H9 (cell line): ENCODE measurements at regions not wholly inside any gene's neighbourhood (a gene's known extent, or its start where the extent isn't known, plus 50 kb on each side); places are given as distances from the start of the nearest gene placed in this dataset.

ENCODE experiments used
- DNase-seq: peaks from one replicate; pipeline ENCODE4 v3.0.0-alpha.2; 2017
- H2AFZ ChIP-seq: one replicate; pipeline ENCODE4 v1.6.1; 2013; ENCODE audit warnings: mild to moderate bottlenecking, low read length, control low read depth, moderate library complexity
- H2AK5ac ChIP-seq: 2 replicates; pipeline ENCODE4 v1.6.1; 2013; ENCODE audit warnings: low read length, control low read depth, mixed read lengths; ENCODE audit not compliant: insufficient read length
- H2BK120ac ChIP-seq: one replicate; pipeline ENCODE4 v1.6.1; 2013; ENCODE audit warnings: low read depth, mild to moderate bottlenecking, low read length, control low read depth, inconsistent platforms; ENCODE audit not compliant: poor library complexity, severe bottlenecking
- H2BK12ac ChIP-seq: 2 replicates; pipeline ENCODE4 v1.6.1; 2013; ENCODE audit warnings: low read length, control low read depth, mixed read lengths, low read depth; ENCODE audit not compliant: insufficient read length
- H2BK15ac ChIP-seq: 2 replicates; pipeline ENCODE4 v1.6.1; 2013; ENCODE audit warnings: low read depth, low read length, control low read depth
- H2BK20ac ChIP-seq: one replicate; pipeline ENCODE4 v1.6.1; 2013; ENCODE audit warnings: low read depth, mild to moderate bottlenecking, low read length, control low read depth, inconsistent platforms; ENCODE audit not compliant: poor library complexity, severe bottlenecking
- H2BK5ac ChIP-seq: 2 replicates; pipeline ENCODE4 v1.6.1; 2013; ENCODE audit warnings: low read length, control low read depth, mixed read lengths; ENCODE audit not compliant: insufficient read length
- H3K14ac ChIP-seq: 2 replicates; pipeline ENCODE4 v1.6.1; 2013; ENCODE audit warnings: low read length, control low read depth; ENCODE audit not compliant: insufficient read depth
- H3K18ac ChIP-seq: 2 replicates; pipeline ENCODE4 v1.6.1; 2013; ENCODE audit warnings: low read depth, mild to moderate bottlenecking, mixed read lengths, low read length, control low read depth; ENCODE audit not compliant: insufficient read length
- H3K23ac ChIP-seq: 2 replicates; pipeline ENCODE4 v1.6.1; 2013; ENCODE audit warnings: low read length, control low read depth, mixed read lengths, low read depth; ENCODE audit not compliant: insufficient read length
- H3K23me2 ChIP-seq: 2 replicates; pipeline ENCODE4 v1.6.1; 2013; ENCODE audit warnings: low read depth, mild to moderate bottlenecking, mixed read lengths, low read length, control low read depth; ENCODE audit not compliant: insufficient read length, poor library complexity, severe bottlenecking
- H3K27ac ChIP-seq: 2 replicates; pipeline ENCODE4 v1.5.1; 2013; ENCODE audit warnings: low read length, control low read depth, mixed read lengths, low read depth; ENCODE audit not compliant: insufficient read length
- H3K27me3 ChIP-seq: 2 replicates; pipeline ENCODE4 v1.6.1; 2013; ENCODE audit warnings: low read length, control low read depth, inconsistent platforms; ENCODE audit not compliant: insufficient read depth
- H3K4ac ChIP-seq: 2 replicates; pipeline ENCODE4 v1.6.1; 2013; ENCODE audit warnings: low read depth, mild to moderate bottlenecking, control low read depth, inconsistent platforms, low read length, moderate library complexity
- H3K4me1 ChIP-seq: 2 replicates; pipeline ENCODE4 v1.6.1; 2013; ENCODE audit warnings: low read length, control low read depth, inconsistent platforms; ENCODE audit not compliant: insufficient read depth
- H3K4me2 ChIP-seq: 2 replicates; pipeline ENCODE4 v1.6.1; 2013; ENCODE audit warnings: low read length, control low read depth, mixed read lengths; ENCODE audit not compliant: insufficient read length, insufficient read depth
- H3K56ac ChIP-seq: 2 replicates; pipeline ENCODE4 v1.6.1; 2013; ENCODE audit warnings: low read depth, mild to moderate bottlenecking, mixed read lengths, low read length, control low read depth; ENCODE audit not compliant: insufficient read length
- H3K79me1 ChIP-seq: 2 replicates; pipeline ENCODE4 v1.6.1; 2013; ENCODE audit warnings: low read depth, mild to moderate bottlenecking, moderate library complexity, low read length, control low read depth, inconsistent platforms; ENCODE audit not compliant: insufficient read depth, poor library complexity, severe bottlenecking
- H3K79me2 ChIP-seq: 2 replicates; pipeline ENCODE4 v1.6.1; 2013; ENCODE audit warnings: low read length, control low read depth, inconsistent platforms; ENCODE audit not compliant: insufficient read depth
- H3K9ac ChIP-seq: 2 replicates; pipeline ENCODE4 v1.6.1; 2013; ENCODE audit warnings: low read length, control low read depth, mixed read lengths; ENCODE audit not compliant: insufficient read length; ENCODE audit errors: extremely low read depth
- H3K9me3 ChIP-seq: one replicate; pipeline ENCODE4 v1.6.1; 2013; ENCODE audit warnings: low read depth, low read length, inconsistent platforms; ENCODE audit not compliant: control insufficient read depth
- H3T11ph ChIP-seq: one replicate; pipeline ENCODE4 v1.6.1; 2013; ENCODE audit warnings: mild to moderate bottlenecking, low read length, control low read depth, inconsistent platforms
- H4K20me1 ChIP-seq: one replicate; pipeline ENCODE4 v1.6.1; 2013; ENCODE audit not compliant: control insufficient read depth, insufficient read length, insufficient read depth
- H4K5ac ChIP-seq: 2 replicates; pipeline ENCODE4 v1.6.1; 2013; ENCODE audit warnings: low read depth, mild to moderate bottlenecking, mixed read lengths, low read length, control low read depth; ENCODE audit not compliant: insufficient read length
- H4K8ac ChIP-seq: replicated peaks from 2 replicates; pipeline ENCODE4 v1.6.1; 2013; ENCODE audit warnings: low read length, control low read depth, mixed read lengths, low read depth; ENCODE audit not compliant: insufficient read length
- H4K91ac ChIP-seq: 2 replicates; pipeline ENCODE4 v1.6.1; 2013; ENCODE audit warnings: low read depth, mild to moderate bottlenecking, moderate library complexity, mixed read lengths, low read length, control low read depth; ENCODE audit not compliant: insufficient read length
- H3K27ac Mint-ChIP-seq, 3 experiments: 2 replicates in 2 of 3; 3 replicates in 1 of 3; pipeline ENCODE4 v1.8.0; 2020 to 2021; ENCODE audit warnings: mixed read lengths in 3 of 3, mild to moderate bottlenecking in 1 of 3, moderate library complexity in 1 of 3
- H3K27me3 Mint-ChIP-seq: 2 replicates; pipeline ENCODE4 v1.8.0; 2021; ENCODE audit warnings: low read depth, mild to moderate bottlenecking, moderate library complexity, mixed read lengths
- H3K36me3 Mint-ChIP-seq, 3 experiments: 2 replicates in 2 of 3; 3 replicates in 1 of 3; pipeline ENCODE4 v1.8.0; 2020 to 2021; ENCODE audit warnings: low read depth in 3 of 3, mixed read lengths in 3 of 3; ENCODE audit not compliant: insufficient read depth in 1 of 3
- H3K4me1 Mint-ChIP-seq, 2 experiments: 2 replicates each; pipeline ENCODE4 v1.8.0; 2020; ENCODE audit warnings: mixed read lengths in 2 of 2
- H3K4me3 Mint-ChIP-seq, 2 experiments: 2 replicates in 1 of 2; 3 replicates in 1 of 2; pipeline ENCODE4 v1.8.0; 2020 to 2021; ENCODE audit warnings: mild to moderate bottlenecking in 2 of 2, mixed read lengths in 2 of 2, moderate library complexity in 1 of 2
- H3K9me3 Mint-ChIP-seq, 2 experiments: 2 replicates in 1 of 2; 3 replicates in 1 of 2; pipeline ENCODE4 v1.8.0; 2020; ENCODE audit warnings: mild to moderate bottlenecking in 2 of 2, mixed read lengths in 2 of 2, moderate library complexity in 1 of 2
- TF ChIP-seq, protein P1 (sequence below): fragments of 200-600 bp; sonication (generic); conservative IDR thresholded peaks from 3 replicates; pipeline ENCODE4 v1.8.0; 2021; ENCODE audit warnings: antibody characterized with exemption, mild to moderate bottlenecking

DNA sequence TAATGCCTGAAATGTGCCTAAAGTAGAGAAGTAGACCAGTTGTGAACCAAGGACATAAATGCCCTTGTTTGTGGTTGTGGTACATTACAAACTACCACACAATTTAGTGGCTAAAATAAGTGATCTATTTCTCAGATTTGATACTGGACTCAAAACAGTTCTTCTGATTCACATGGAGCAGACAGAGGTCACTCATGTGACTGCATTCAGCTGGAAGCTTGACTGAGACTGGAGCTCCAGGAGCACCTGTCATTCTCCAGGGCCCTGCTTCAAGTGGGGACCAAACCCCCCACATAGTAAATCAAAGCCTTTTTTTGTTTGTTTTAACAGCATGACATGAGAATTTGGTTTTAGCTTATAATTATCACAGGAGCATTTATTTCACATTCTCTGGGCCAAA is 301.2 kb downstream of the OXSM start:
- Histone ChIP-seq H3T11ph (no peak overlapping the region), H2AFZ (no peak overlapping the region), H4K5ac (no peak overlapping the region), H3K9me3 (peaks cover 10% of the 10 kb centered on the region), H3K18ac (no peak overlapping the region), H3K9ac (no peak overlapping the region), H4K20me1 (no peaks in the 10 kb centered on the region), H3K23ac (no peak overlapping the region), H2BK120ac (no peak overlapping the region), H3K27me3 (no peaks in the 10 kb centered on the region), H2BK15ac (no peak overlapping the region), H3K27ac (no peak overlapping the region), H3K79me1 (no peaks in the 10 kb centered on the region), H3K79me2 (no peaks in the 10 kb centered on the region), H3K4ac (no peak overlapping the region), H4K91ac (no peak overlapping the region), H3K23me2 (no peaks in the 10 kb centered on the region), H2BK5ac (no peak overlapping the region), H3K56ac (no peak overlapping the region), H4K8ac (no peak overlapping the region), H2BK20ac (no peak overlapping the region), H3K4me2 (no peak overlapping the region), H3K4me1 (no peaks in the 10 kb centered on the region), H2AK5ac (no peak overlapping the region), H2BK12ac (no peak overlapping the region), H3K14ac (no peak overlapping the region)
- Mint-ChIP-seq H3K27ac (no peak overlapping the region), H3K36me3 (peaks cover 21 to 36% (median 33%) of the 10 kb centered on the region in 3 experiments), H3K9me3 (peaks cover 59 to 60% of the 10 kb centered on the region in 2 experiments), H3K27me3 (no peaks in the 10 kb centered on the region), H3K4me3 (no peak overlapping the region), H3K4me1 (no peaks in the 10 kb centered on the region)
- TF ChIP-seq, protein P1, sequence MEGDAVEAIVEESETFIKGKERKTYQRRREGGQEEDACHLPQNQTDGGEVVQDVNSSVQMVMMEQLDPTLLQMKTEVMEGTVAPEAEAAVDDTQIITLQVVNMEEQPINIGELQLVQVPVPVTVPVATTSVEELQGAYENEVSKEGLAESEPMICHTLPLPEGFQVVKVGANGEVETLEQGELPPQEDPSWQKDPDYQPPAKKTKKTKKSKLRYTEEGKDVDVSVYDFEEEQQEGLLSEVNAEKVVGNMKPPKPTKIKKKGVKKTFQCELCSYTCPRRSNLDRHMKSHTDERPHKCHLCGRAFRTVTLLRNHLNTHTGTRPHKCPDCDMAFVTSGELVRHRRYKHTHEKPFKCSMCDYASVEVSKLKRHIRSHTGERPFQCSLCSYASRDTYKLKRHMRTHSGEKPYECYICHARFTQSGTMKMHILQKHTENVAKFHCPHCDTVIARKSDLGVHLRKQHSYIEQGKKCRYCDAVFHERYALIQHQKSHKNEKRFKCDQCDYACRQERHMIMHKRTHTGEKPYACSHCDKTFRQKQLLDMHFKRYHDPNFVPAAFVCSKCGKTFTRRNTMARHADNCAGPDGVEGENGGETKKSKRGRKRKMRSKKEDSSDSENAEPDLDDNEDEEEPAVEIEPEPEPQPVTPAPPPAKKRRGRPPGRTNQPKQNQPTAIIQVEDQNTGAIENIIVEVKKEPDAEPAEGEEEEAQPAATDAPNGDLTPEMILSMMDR: no peak
- DNase-seq: no peak
